ENCODE measurements at regions not wholly inside any gene's neighbourhood (a gene's known extent, or its start where the extent isn't known, plus 50 kb on each side); places are given as distances from the start of the nearest gene placed in this dataset.

DNA sequence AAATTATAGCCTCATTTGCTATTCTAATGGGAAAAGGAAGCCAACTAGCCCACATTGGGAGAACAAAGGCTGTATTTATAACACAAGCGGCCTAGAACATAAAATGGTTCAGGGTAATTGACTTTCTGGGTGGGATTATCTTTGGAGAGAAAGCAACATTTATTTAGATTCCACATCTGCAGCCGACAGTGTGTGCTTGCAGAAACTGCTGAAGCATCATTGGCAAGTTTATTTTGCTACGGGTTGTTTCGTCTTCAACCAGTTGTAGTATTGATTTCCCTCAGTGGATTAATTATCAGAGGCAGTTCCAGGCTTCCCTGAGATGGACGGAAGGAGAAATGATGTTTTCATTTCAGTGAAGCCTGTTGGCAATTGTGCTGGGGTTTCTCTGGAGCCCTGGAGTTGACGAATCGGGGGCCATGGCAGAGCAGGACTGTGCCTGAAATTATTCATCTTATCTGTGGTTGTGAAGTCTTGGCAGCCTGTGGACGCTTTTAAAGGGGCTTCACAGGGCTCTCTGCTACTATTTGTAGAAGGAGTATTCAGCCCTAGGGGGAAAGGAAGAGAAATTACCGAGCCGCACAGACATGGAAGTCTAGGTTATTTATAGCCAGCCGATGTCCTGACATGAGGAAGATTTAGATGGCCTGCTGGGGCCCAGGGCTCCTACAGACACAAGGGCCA is 290.6 kb upstream of the IRX4 start:
- Mint-ChIP-seq H3K27me3 (ENCODE audit: unreplicated experiment) (peaks cover 10% of the 10 kb centered on the region), H3K27ac (ENCODE audit: unreplicated experiment) (no peak overlapping the region), H3K36me3 (ENCODE audit: unreplicated experiment) (no peaks in the 10 kb centered on the region), H3K4me3 (ENCODE audit: unreplicated experiment) (no peak overlapping the region), H3K4me1 (ENCODE audit: unreplicated experiment) (no peaks in the 10 kb centered on the region), H3K9me3 (ENCODE audit: unreplicated experiment) (no peaks in the 10 kb centered on the region)
- no peak for DNase-seq (ENCODE audit: extremely low spot score, unreplicated experiment)
- TF ChIP-seq, protein P1, sequence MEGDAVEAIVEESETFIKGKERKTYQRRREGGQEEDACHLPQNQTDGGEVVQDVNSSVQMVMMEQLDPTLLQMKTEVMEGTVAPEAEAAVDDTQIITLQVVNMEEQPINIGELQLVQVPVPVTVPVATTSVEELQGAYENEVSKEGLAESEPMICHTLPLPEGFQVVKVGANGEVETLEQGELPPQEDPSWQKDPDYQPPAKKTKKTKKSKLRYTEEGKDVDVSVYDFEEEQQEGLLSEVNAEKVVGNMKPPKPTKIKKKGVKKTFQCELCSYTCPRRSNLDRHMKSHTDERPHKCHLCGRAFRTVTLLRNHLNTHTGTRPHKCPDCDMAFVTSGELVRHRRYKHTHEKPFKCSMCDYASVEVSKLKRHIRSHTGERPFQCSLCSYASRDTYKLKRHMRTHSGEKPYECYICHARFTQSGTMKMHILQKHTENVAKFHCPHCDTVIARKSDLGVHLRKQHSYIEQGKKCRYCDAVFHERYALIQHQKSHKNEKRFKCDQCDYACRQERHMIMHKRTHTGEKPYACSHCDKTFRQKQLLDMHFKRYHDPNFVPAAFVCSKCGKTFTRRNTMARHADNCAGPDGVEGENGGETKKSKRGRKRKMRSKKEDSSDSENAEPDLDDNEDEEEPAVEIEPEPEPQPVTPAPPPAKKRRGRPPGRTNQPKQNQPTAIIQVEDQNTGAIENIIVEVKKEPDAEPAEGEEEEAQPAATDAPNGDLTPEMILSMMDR (IDR thresholded peaks at IDR 0.05) = no peak

DNA sequence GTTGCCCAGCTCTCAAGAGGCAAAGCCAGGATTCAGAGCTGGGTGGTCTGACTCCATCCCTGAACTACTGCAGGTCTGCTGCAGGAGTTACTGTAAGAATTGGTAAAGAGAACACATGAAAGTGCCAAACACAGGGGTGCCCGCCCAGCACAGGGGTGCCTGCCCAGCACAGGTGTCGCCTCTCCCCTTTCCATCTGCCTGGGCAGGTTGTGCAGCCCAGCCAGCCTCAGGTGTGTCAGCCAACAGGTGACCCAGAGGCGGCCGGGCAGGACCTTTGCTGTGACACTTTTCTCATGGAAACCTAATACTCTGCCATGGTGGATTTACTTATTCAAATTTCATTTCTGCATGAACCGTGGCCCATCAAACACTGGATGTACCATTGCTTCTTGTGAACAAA is 289.7 kb upstream of the IRX4 start:
- Mint-ChIP-seq H3K36me3 (ENCODE audit: unreplicated experiment) (no peaks in the 10 kb centered on the region), H3K27ac (ENCODE audit: unreplicated experiment) (no peak overlapping the region), H3K4me3 (ENCODE audit: unreplicated experiment) (no peak overlapping the region), H3K4me1 (ENCODE audit: unreplicated experiment) (no peaks in the 10 kb centered on the region), H3K27me3 (ENCODE audit: unreplicated experiment) (peaks cover 10% of the 10 kb centered on the region), H3K9me3 (ENCODE audit: unreplicated experiment) (no peaks in the 10 kb centered on the region)
- TF ChIP-seq, protein P1 (IDR thresholded peaks at IDR 0.05) = no peak
- DNase-seq (ENCODE audit: extremely low spot score, unreplicated experiment) = no peak

- no peak for DNase-seq (ENCODE audit: extremely low spot score, unreplicated experiment)
- Mint-ChIP-seq H3K4me3 (ENCODE audit: unreplicated experiment) (no peak overlapping the region), H3K27ac (ENCODE audit: unreplicated experiment) (no peak overlapping the region), H3K9me3 (ENCODE audit: unreplicated experiment) (no peaks in the 10 kb centered on the region), H3K27me3 (ENCODE audit: unreplicated experiment) (peaks cover 10% of the 10 kb centered on the region), H3K4me1 (ENCODE audit: unreplicated experiment) (no peaks in the 10 kb centered on the region), H3K36me3 (ENCODE audit: unreplicated experiment) (no peaks in the 10 kb centered on the region)
- TF ChIP-seq, protein P1 (IDR thresholded peaks at IDR 0.05) = no peak
These were observed 288.0 kb upstream of the IRX4 start for GRCh38 chr5:2170761-2171160.

- no peak for DNase-seq (ENCODE audit: extremely low spot score, unreplicated experiment)
- Mint-ChIP-seq H3K4me1 (ENCODE audit: unreplicated experiment) (no peaks in the 10 kb centered on the region), H3K27me3 (ENCODE audit: unreplicated experiment) (peaks cover 10% of the 10 kb centered on the region), H3K27ac (ENCODE audit: unreplicated experiment) (no peak overlapping the region), H3K9me3 (ENCODE audit: unreplicated experiment) (no peaks in the 10 kb centered on the region), H3K4me3 (ENCODE audit: unreplicated experiment) (no peak overlapping the region), H3K36me3 (ENCODE audit: unreplicated experiment) (no peaks in the 10 kb centered on the region)
- TF ChIP-seq, protein P1 (IDR thresholded peaks at IDR 0.05) = no peak
These were observed 287.4 kb upstream of the IRX4 start for GRCh38 chr5:2169850-2170760.

GRCh38 chr5:2169430-2169808 is 286.7 kb upstream of the IRX4 start:
- Mint-ChIP-seq H3K4me1 (ENCODE audit: unreplicated experiment) (no peaks in the 10 kb centered on the region), H3K27me3 (ENCODE audit: unreplicated experiment) (peaks cover 10% of the 10 kb centered on the region), H3K9me3 (ENCODE audit: unreplicated experiment) (no peaks in the 10 kb centered on the region), H3K27ac (ENCODE audit: unreplicated experiment) (no peak overlapping the region), H3K36me3 (ENCODE audit: unreplicated experiment) (no peaks in the 10 kb centered on the region), H3K4me3 (ENCODE audit: unreplicated experiment) (no peak overlapping the region)
- TF ChIP-seq, protein P1 (IDR thresholded peaks at IDR 0.05) = no peak
- no peak for DNase-seq (ENCODE audit: extremely low spot score, unreplicated experiment)
